GM12874 (cell line): ENCODE measurements at regions not wholly inside any gene's neighbourhood (a gene's known extent, or its start where the extent isn't known, plus 50 kb on each side); places are given as distances from the start of the nearest gene placed in this dataset.

Source experiments
- CTCF ChIP-seq: IDR thresholded peaks from 2 replicates; pipeline ENCODE4 v1.5.1; 2011; ENCODE audit warnings: low read depth, mild to moderate bottlenecking, control low read depth, low read length, moderate library complexity; ENCODE audit not compliant: insufficient read depth

- no peak for TF ChIP-seq CTCF
Measured at GRCh38 chr4:15370296-15370695, 57.5 kb upstream of the C1QTNF7 start.

- no peak for TF ChIP-seq CTCF
Measured at GRCh38 chr4:15373363-15373762, 54.5 kb upstream of the C1QTNF7 start.

GRCh38 chr4:15374656-15375055 lies 53.2 kb upstream of the C1QTNF7 start:
- TF ChIP-seq CTCF = no peak

- TF ChIP-seq CTCF = no peak
Measured at GRCh38 chr4:15375667-15376066, 52.2 kb upstream of the C1QTNF7 start.

GRCh38 chr4:15376145-15376544 lies 51.7 kb upstream of the C1QTNF7 start:
- no peak for TF ChIP-seq CTCF

- TF ChIP-seq CTCF = no peak
Measured at GRCh38 chr4:15376594-15376993, 51.2 kb upstream of the C1QTNF7 start.
